IPS-18c (cell line): ENCODE measurements at regions not wholly inside any gene's neighbourhood (a gene's known extent, or its start where the extent isn't known, plus 50 kb on each side); places are given as distances from the start of the nearest gene placed in this dataset.
"Not testable (repeated sequence)": the region's sequence is repeated elsewhere in the genome, so short reads cannot be mapped to it uniquely, and the experiment has no call there.

Experiments
- H3K4me3 ChIP-seq: 2 replicates; pipeline ENCODE4 v1.7.0; 2013; ENCODE audit warnings: low read depth, mild to moderate bottlenecking, low read length, moderate library complexity; ENCODE audit not compliant: insufficient read depth
- H3K9me3 ChIP-seq: one replicate; pipeline ENCODE4 v1.6.1; 2013; ENCODE audit warnings: mild to moderate bottlenecking, low read length, moderate library complexity; ENCODE audit not compliant: control insufficient read depth, insufficient read depth

DNA sequence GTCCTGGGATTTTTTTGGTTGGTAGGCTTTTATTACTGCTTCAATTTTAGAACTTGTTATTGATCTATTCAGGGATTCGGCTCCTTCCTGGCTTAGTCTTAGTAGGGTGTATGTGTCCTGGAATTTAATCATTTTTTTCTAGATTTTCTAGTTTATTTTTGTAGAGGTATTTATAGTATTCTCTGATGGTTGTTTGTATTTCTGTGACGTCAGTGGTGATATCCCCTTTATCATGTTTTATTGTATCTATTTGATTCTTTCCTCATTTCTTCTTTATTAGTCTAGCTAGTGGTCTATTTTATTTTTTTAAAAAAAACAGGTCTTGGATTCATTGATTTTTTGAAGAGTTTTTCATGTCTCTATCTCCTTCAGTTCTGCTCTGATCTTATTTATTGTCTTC lies 193.3 kb upstream of the MAP2 start:
- Histone ChIP-seq H3K4me3 (no peak overlapping the region), H3K9me3 (no peaks in the 10 kb centered on the region)

- no peaks in the 10 kb centered on the region for H3K9me3 ChIP-seq
These were observed 187.5 kb upstream of the MAP2 start for GRCh38 chr2:209236377-209236776.

DNA sequence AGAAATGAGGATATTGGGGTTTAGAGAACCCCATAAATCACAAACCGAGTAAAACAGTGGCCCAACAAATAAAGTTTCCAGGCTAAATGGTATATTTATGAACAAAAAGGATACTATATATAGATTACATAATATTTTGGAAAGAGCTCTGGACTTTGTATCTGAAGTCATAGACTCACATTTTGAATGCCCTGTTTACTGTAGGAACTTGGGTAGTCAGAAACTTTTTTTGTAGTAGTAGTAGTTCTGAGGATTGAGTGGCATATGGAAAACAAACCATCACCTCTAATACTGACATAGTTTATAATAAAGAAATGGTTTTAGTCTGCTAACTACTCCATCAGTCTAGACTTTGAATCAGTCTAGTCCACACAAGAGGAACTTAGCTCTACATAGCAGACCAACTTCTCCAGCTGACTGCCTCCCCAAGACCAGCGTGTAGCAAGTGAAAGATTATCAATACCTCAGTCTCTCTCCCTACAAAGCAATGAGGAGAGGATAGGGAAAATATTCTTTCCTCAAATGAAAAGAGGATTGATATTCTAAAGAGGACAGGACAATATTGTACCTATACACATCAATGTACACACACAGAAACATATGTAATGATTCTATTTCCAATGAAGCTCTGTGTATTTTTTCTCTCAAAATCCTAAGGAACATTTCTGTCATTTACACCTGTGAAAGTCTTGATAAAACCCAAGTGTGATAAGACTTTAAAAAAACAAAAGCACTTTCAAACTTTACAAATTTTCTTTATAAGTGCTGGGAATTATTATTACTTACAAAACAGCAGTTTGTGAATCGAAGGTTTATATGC lies 184.9 kb upstream of the MAP2 start:
- H3K4me3 ChIP-seq, result no peak overlapping the region
- no peaks in the 10 kb centered on the region for H3K9me3 ChIP-seq

More at GRCh38 chr2:209236377-209236776, 187.5 kb upstream of the MAP2 start:
- H3K4me3 ChIP-seq, result no peak overlapping the region

DNA sequence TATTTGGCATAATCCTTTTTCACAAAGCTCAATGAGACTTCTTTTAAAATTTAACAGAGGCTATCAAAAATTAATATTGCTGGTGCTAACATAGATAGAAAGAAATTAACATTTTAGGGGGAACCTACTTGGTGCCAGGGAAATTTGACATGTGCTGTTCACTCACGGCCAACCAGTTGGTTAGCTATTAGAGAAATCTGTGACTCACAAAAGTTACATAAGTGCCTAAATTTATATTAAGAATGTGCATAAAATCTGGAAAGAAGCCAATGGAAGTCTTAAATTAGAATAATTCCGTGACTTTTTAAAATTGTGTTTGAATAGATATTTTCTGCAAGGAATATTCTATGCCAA lies 184.3 kb upstream of the MAP2 start:
- no peak overlapping the region for H3K4me3 ChIP-seq
- H3K9me3 ChIP-seq, result no peaks in the 10 kb centered on the region

GRCh38 chr2:209240204-209240603 lies 183.6 kb upstream of the MAP2 start:
- H3K9me3 ChIP-seq, result no peaks in the 10 kb centered on the region
- H3K4me3 ChIP-seq, result no peak overlapping the region

DNA sequence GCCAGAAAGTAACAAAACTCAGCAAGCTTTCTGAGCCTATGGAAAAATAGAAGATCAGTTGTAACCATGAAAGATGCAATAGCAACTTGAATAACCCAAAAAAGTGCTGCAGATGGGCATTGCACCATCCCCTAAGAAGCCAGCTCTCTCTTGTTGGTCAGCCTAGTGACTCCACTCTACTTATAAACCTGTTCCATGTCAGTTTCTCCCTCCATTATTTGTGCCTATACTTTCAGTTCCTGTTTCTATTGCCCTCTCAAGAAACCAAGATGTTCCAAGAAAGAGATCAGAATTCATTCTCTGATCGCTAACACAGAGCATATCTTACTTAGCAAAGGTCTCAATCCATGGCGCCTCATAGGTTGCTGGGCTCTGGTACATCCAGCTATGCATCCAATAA lies 170.3 kb upstream of the MAP2 start:
- Histone ChIP-seq H3K9me3 (peaks cover 4% of the 10 kb centered on the region), H3K4me3 (no peak overlapping the region)

DNA sequence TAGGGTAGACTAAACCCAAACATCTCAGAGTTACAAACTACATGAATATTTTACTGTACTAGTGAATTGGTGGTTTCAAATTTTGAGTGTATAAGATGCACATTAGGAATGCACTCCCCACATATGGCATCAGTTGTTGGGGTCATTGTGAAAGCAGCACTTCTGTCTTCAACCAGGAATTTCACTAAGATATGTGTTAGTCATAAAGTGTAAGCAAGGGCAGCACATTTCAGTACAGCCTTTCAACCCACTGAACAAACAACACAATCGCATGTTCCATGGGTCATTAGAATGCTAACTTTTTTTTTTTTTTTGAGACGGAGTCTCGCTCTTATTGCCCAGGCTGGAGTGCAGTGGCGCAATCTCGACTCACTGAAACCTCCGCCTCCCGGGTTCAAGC lies 164.1 kb upstream of the MAP2 start:
- Histone ChIP-seq H3K9me3 (peaks cover 4% of the 10 kb centered on the region), H3K4me3 (no peak overlapping the region)

DNA sequence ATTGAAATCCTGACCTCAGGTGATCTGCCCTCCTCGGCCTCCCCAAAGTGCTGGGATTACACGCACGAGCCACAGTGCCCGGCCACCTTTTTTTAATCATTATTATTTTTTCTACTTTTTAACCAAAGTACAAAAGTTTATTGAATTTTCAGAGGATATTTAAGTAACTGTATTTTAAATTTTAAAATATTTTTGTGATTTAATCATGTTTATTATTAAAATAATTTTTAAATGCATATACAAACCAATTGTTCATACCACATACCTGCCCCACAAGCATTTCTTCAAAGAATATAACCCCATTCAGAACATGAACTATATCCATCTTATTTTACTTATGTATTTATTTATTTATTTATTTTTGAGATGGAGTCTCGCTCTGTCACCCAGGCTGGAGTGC lies 163.6 kb upstream of the MAP2 start:
- peaks cover 4% of the 10 kb centered on the region for H3K9me3 ChIP-seq
- H3K4me3 ChIP-seq, result no peak overlapping the region

- not testable (repeated sequence) for H3K9me3 ChIP-seq, H3K4me3 ChIP-seq
These were observed 162.3 kb upstream of the MAP2 start for GRCh38 chr2:209261366-209262053.

DNA sequence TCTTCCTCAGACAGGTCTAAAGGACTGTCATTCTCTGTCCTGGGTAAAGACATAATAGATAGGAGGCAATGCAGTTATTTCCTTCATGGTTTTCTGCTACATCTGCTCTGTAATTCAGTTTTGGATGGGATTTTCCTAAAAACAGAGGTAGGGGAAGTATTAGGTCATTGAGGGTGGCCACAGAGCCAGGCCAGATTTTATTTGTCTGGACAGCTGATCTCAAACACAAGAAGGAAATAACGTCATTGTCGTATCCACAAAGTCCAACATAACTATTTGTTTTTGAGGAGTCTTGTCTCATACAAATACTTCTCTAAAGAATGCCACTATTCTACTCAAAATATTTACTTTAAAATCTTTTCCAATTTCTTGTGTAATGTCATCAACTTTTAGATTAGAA lies 154.8 kb upstream of the MAP2 start:
- H3K4me3 ChIP-seq, result no peak overlapping the region
- no peaks in the 10 kb centered on the region for H3K9me3 ChIP-seq

DNA sequence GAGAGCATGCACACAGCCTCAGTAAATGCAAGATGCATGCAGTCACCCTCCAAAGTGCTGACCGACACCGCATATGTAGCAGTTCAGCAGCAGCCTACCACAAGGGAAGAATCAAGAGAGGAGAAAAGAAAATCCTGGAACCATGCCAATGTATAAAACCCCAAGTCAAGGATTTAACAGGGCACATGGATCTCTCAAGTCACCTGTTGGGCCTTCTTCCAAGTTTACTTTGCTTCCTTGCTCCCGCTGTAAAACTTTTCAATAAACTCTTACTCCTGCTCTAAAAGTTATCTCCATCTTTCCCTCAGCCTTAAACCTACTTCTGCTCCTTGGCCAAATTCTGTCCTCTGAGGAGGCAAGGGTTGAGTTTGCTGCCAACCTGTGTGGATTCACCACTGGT lies 147.8 kb upstream of the MAP2 start:
- Histone ChIP-seq H3K9me3 (peaks cover 3% of the 10 kb centered on the region), H3K4me3 (no peak overlapping the region)

GRCh38 chr2:209277444-209277843 lies 146.4 kb upstream of the MAP2 start:
- Histone ChIP-seq H3K4me3 (no peak overlapping the region), H3K9me3 (peaks cover 3% of the 10 kb centered on the region)

DNA sequence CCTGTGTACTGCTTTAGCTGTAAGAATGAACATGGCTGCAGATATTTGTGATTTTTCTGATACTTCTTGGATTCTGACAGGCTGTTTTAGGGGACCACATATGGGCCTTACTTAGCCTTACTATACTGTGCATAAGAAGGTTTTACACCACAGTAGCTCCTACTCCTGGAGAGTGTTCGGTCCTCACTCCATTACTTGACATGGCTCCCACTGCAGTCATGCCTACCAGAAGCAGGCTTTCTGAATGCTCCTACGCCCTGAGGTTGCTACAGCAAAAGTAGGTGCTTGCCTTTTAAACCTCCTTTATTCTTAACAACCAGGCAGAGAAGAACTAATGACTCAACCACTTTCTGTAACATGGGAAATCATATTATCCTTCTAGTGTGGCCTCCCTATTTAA lies 125.2 kb upstream of the MAP2 start:
- H3K9me3 ChIP-seq, result no peaks in the 10 kb centered on the region
- no peak overlapping the region for H3K4me3 ChIP-seq

DNA sequence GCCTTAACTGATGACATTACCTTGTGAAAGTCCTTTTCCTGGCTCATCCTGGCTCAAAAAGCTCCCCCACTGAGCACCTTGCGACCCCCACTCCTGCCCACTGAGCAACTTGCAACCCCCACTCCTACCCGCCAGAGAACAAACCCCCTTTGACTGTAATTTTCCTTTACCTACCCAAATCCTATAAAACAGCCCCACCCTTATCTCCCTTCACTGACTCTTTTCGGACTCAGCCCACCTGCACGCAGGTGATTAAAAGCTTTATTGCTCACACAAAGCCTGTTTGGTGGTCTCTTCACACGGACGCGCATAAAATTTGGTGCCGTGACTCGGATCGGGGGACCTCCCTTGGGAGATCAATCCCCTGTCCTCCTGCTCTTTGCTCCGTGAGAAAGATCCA lies 124.4 kb upstream of the MAP2 start:
- not testable (repeated sequence) for H3K9me3 ChIP-seq

GRCh38 chr2:209300766-209301165 lies 123.1 kb upstream of the MAP2 start:
- peak overlapping the region; percentile 49 for H3K4me3 ChIP-seq
- not testable (repeated sequence) for H3K9me3 ChIP-seq

More for the DNA sequence above, 124.4 kb upstream of the MAP2 start:
- H3K4me3 ChIP-seq, result peak overlapping the region; percentile 43; the same call in 1 of the 2 replicates

DNA sequence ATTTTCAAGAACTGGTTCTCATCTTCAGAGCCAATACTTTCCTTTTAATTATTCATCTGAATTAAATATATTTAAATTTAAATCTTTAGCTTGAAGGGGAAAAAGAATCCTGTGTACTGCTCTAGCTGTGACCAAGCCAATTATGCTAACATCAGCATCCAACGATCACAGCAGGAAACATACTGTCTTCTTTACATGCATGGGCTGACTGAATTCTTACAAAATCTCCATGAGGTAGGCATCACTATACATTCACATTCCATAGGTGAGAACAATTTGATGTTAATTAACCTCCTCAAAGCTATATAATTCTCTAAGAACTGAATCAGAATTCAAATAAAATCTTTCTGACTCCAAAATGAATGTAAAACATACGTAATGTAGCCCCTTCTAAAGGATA lies 118.8 kb upstream of the MAP2 start:
- Histone ChIP-seq H3K4me3 (no peak overlapping the region), H3K9me3 (no peaks in the 10 kb centered on the region)

- no peaks in the 10 kb centered on the region for H3K9me3 ChIP-seq
- H3K4me3 ChIP-seq, result no peak overlapping the region
These were observed 118.1 kb upstream of the MAP2 start for GRCh38 chr2:209305746-209306196.

DNA sequence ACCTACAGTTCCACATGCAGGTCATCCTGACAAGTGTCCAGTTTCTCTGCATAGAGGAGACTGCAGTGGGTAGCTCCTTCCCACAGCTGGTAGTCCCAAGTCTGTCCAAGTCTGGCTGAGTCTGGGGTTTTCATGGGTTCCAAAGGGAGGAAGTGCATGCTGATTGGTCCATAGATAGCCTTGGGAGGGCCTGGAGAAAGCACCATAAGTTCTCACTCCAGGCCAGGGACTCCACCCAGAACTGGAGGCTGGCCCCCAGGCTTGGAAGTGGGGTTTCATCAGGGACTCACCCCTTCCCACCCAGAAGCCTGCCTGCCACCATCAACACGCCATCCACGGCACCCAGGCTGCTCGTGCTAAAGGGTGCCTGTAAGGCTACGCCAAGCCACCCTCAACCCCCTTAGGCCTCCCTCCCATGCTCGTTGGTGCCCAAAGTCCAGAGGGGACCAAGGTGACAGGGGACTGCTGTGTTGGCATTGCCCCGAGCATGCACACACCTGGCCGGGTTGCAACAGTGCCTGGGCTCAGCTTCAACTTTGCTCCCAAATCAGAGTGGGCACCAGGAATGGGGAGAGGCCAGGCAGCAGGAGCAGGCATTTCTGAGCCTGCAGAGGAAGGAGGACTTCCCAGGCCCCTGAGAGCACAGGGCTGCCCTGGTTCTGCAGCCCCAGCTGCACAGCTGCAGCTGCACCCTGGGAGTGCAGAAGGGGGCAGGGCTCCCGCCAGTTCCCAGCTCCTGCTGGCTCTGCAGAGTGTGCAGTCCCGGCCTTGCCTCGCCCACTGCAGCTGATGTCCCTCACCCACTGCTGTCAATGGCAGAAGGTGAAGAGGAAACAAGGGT lies 116.5 kb upstream of the MAP2 start:
- no peak overlapping the region for H3K4me3 ChIP-seq
- no peaks in the 10 kb centered on the region for H3K9me3 ChIP-seq
